Endodermal cell (in vitro differentiated cells): ENCODE measurements at regions not wholly inside any gene's neighbourhood (a gene's known extent, or its start where the extent isn't known, plus 50 kb on each side); places are given as distances from the start of the nearest gene placed in this dataset.

ENCODE experiments used
- DNase-seq: peaks from one replicate; pipeline ENCODE4 v3.0.0-alpha.2; 2017
- H3K27ac ChIP-seq: 2 replicates; pipeline ENCODE4 v1.5.1; 2013; ENCODE audit warnings: mild to moderate bottlenecking, low read depth, low read length, moderate library complexity
- H3K27me3 ChIP-seq: 2 replicates; pipeline ENCODE4 v1.6.1; 2013; ENCODE audit warnings: mild to moderate bottlenecking, low read length, moderate library complexity; ENCODE audit not compliant: insufficient read depth, control insufficient read depth, poor library complexity, severe bottlenecking
- H3K36me3 ChIP-seq: 2 replicates; pipeline ENCODE4 v1.7.0; 2013; ENCODE audit warnings: mild to moderate bottlenecking, low read length, moderate library complexity; ENCODE audit not compliant: control insufficient read depth, insufficient read depth
- H3K4me1 ChIP-seq: one replicate; pipeline ENCODE4 v1.7.0; 2013; ENCODE audit warnings: low read length; ENCODE audit not compliant: control insufficient read depth, insufficient read depth
- H3K4me3 ChIP-seq: 2 replicates; pipeline ENCODE4 v1.5.1; 2013; ENCODE audit warnings: mild to moderate bottlenecking, low read length, moderate library complexity
- H3K9ac ChIP-seq: 2 replicates; pipeline ENCODE4 v1.6.1; 2013; ENCODE audit warnings: mild to moderate bottlenecking, low read length, moderate library complexity; ENCODE audit not compliant: poor library complexity, severe bottlenecking; ENCODE audit errors: extremely low read depth
- H3K9me3 ChIP-seq: 2 replicates; pipeline ENCODE4 v1.6.1; 2013; ENCODE audit warnings: mild to moderate bottlenecking, low read length, moderate library complexity; ENCODE audit not compliant: control insufficient read depth
- H3K27ac Mint-ChIP-seq: 2 replicates; pipeline ENCODE4 v1.8.0; 2020; ENCODE audit warnings: mixed read lengths
- H3K27me3 Mint-ChIP-seq: 2 replicates; pipeline ENCODE4 v1.8.0; 2021; ENCODE audit warnings: mild to moderate bottlenecking, mixed read lengths; ENCODE audit not compliant: insufficient read depth
- H3K36me3 Mint-ChIP-seq: 2 replicates; pipeline ENCODE4 v1.8.0; 2020; ENCODE audit warnings: low read depth, mixed read lengths
- H3K4me1 Mint-ChIP-seq: 2 replicates; pipeline ENCODE4 v1.8.0; 2020; ENCODE audit warnings: mixed read lengths
- H3K4me3 Mint-ChIP-seq: 2 replicates; pipeline ENCODE4 v1.8.0; 2020; ENCODE audit warnings: mild to moderate bottlenecking, moderate library complexity, mixed read lengths
- H3K9me3 Mint-ChIP-seq: 2 replicates; pipeline ENCODE4 v1.8.0; 2020; ENCODE audit warnings: mild to moderate bottlenecking, mixed read lengths
- CTCF ChIP-seq: fragments of 200-600 bp; sonication (generic); conservative IDR thresholded peaks from 2 replicates; pipeline ENCODE4 v1.5.0; 2021; ENCODE audit warnings: antibody characterized with exemption, mild to moderate bottlenecking
- WGBS, 2 experiments: methylation state at CpG; one replicate each; pipeline versions ENCODE4 v1.1.5 to v1.1.7; 2013; ENCODE audit warnings: missing lambda C conversion rate in 2 of 2, mixed read lengths in 1 of 2; ENCODE audit not compliant: insufficient coverage in 1 of 2, insufficient read length in 1 of 2; 5-methylcytosine and 5-hydroxymethylcytosine counted together

GRCh38 chr4:145281224-145281623, 100.8 kb upstream of the OTUD4 start:
- DNase-seq = no peak
- Mint-ChIP-seq H3K4me3 (no peak overlapping the region), H3K9me3 (no peaks in the 10 kb centered on the region), H3K36me3 (no peaks in the 10 kb centered on the region), H3K27ac (no peak overlapping the region), H3K4me1 (peaks cover 5% of the 10 kb centered on the region), H3K27me3 (no peaks in the 10 kb centered on the region)
- Histone ChIP-seq H3K9me3 (no peaks in the 10 kb centered on the region), H3K36me3 (no peaks in the 10 kb centered on the region), H3K4me1 (peaks cover 6% of the 10 kb centered on the region), H3K4me3 (no peak overlapping the region), H3K27ac (no peak overlapping the region), H3K27me3 (no peaks in the 10 kb centered on the region), H3K9ac (no peak overlapping the region)
- 93 to 98% methylated on average over 7 to 9 of the region's 9 CpGs for WGBS, 2 experiments
- TF ChIP-seq CTCF = no peak

GRCh38 chr4:145280541-145280940, 100.2 kb upstream of the OTUD4 start:
- no peak overlapping the region for H3K9ac ChIP-seq
- Mint-ChIP-seq H3K27me3 (no peaks in the 10 kb centered on the region), H3K36me3 (no peaks in the 10 kb centered on the region), H3K27ac (no peak overlapping the region), H3K9me3 (no peaks in the 10 kb centered on the region), H3K4me3 (no peak overlapping the region), H3K4me1 (peaks cover 5% of the 10 kb centered on the region)
- H3K4me3 ChIP-seq = no peak overlapping the region
- no peak for TF ChIP-seq CTCF
- H3K27me3 ChIP-seq = no peaks in the 10 kb centered on the region
- no peak overlapping the region for H3K27ac ChIP-seq
- WGBS, 2 experiments = 93 to 100% methylated on average over 1 to 3 of the region's 3 CpGs
- H3K4me1 ChIP-seq = peaks cover 6% of the 10 kb centered on the region
- DNase-seq = no peak
- no peaks in the 10 kb centered on the region for H3K36me3 ChIP-seq
- no peaks in the 10 kb centered on the region for H3K9me3 ChIP-seq

- Mint-ChIP-seq H3K9me3 (no peaks in the 10 kb centered on the region), H3K27ac (no peak overlapping the region), H3K36me3 (no peaks in the 10 kb centered on the region), H3K4me3 (no peak overlapping the region), H3K4me1 (peaks cover 4% of the 10 kb centered on the region), H3K27me3 (no peaks in the 10 kb centered on the region)
- H3K27ac ChIP-seq = no peak overlapping the region
- H3K9me3 ChIP-seq = no peaks in the 10 kb centered on the region
- no peaks in the 10 kb centered on the region for H3K36me3 ChIP-seq
- WGBS, 2 experiments = 92 to 94% methylated on average over 2 to 8 of the region's 8 CpGs
- no peaks in the 10 kb centered on the region for H3K27me3 ChIP-seq
- TF ChIP-seq CTCF = no peak
- no peak for DNase-seq
- H3K4me3 ChIP-seq = no peak overlapping the region
- H3K9ac ChIP-seq = no peak overlapping the region
- peaks cover 6% of the 10 kb centered on the region for H3K4me1 ChIP-seq
Observed at GRCh38 chr4:145279122-145279960, 99.0 kb upstream of the OTUD4 start.
